Body of pancreas (tissue), 4 donors: ENCODE measurements at regions not wholly inside any gene's neighbourhood (a gene's known extent, or its start where the extent isn't known, plus 50 kb on each side); places are given as distances from the start of the nearest gene placed in this dataset.

Source experiments
- ATAC-seq: fragments of 150-250 bp; one replicate; pipeline ENCODE4 v1.9.1; 2016
- DNase-seq, 4 donors: peaks; one replicate each; pipeline ENCODE4 v3.0.0-alpha.2; 2019
- H3K27ac ChIP-seq, 4 donors: fragments of 200-600 bp; sonication (generic); 1 replicate in 3 of 4; 2 replicates in 1 of 4; pipeline versions ENCODE4 v1.5.1 to v1.6.1; 2016 to 2019; ENCODE audit warnings: mild to moderate bottlenecking in 1 of 4, mixed read lengths in 1 of 4, moderate library complexity in 1 of 4
- H3K27me3 ChIP-seq, 2 donors: fragments of 200-600 bp; sonication (generic); one replicate each; pipeline ENCODE4 v1.6.0; 2016; ENCODE audit warnings: mild to moderate bottlenecking in 1 of 2
- H3K36me3 ChIP-seq, 2 donors: fragments of 200-600 bp; sonication (generic); replicated peaks in 1 of 2; 2 replicates each; pipeline ENCODE4 v1.5.1; 2016; ENCODE audit warnings: low read depth in 2 of 2; ENCODE audit not compliant: insufficient read depth in 1 of 2
- H3K4me1 ChIP-seq: fragments of 200-600 bp; sonication (generic); one replicate; pipeline ENCODE4 v1.6.0; 2016
- H3K4me3 ChIP-seq, 2 donors: fragments of 200-600 bp; sonication (generic); 1 replicate in 1 of 2; 2 replicates in 1 of 2; pipeline ENCODE4 v1.5.1; 2016 to 2019
- H3K9me3 ChIP-seq, 3 donors: fragments of 200-600 bp; sonication (generic); 1 replicate in 2 of 3; 2 replicates in 1 of 3; pipeline ENCODE4 v1.5.1; 2016
- POLR2A ChIP-seq, 3 donors: fragments of 450-650 bp; IDR thresholded peaks; one replicate each; pipeline ENCODE4 v1.6.1; 2016; ENCODE audit warnings: antibody characterized with exemption in 3 of 3, mild to moderate bottlenecking in 2 of 3
- WGBS, 2 donors: methylation state at CpG; one replicate each; pipeline ENCODE4 v1.1.5; 2017; 5-methylcytosine and 5-hydroxymethylcytosine counted together
- intact Hi-C: fragments of 100-400 bp; cut with DNase I; formaldehyde crosslinking; loops from one replicate; pipeline ENCODE4 v1.15.1; 2023
- TF ChIP-seq, protein P1 (sequence below), 7 experiments: fragments of 450-650 bp in 4 of 7; fragments of 200-600 bp in 3 of 7; sonication (generic) in 3 of 7; IDR thresholded peaks; one replicate each; pipeline ENCODE4 v1.5.1; 2016 to 2019; ENCODE audit warnings: antibody characterized with exemption in 7 of 7

DNA sequence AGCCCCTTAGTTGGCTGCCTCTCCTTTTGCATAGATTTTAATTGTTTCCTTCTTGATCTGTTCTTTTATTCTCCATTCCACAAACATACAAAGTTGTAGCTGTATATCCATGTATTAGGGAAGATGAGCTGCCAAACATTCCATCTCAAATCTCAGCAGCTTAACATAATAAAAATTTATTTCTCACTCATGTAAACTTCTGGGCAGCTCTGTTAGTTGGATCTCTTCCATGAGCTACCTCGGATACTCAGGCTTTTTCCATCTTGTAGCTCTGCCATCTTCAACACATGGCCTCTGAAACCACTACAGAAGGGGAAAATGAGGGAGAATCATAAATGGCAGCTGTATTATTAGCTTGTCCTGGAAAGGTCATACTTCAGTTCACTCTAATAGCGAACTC lies 149.4 kb upstream of the BMP2 start:
- WGBS, 2 donors, result 66 to 67% methylated on average over 2 of the region's 2 CpGs
- H3K36me3 ChIP-seq, result no peaks in the 10 kb centered on the region
- no peak overlapping the region for H3K27ac ChIP-seq
- DNase-seq (no peak), ATAC-seq (no peak)
- no peak overlapping the region for H3K4me3 ChIP-seq
- H3K9me3 ChIP-seq, result no peaks in the 10 kb centered on the region
- no peaks in the 10 kb centered on the region for H3K27me3 ChIP-seq
- H3K4me1 ChIP-seq, result peaks cover under 1% of the 10 kb centered on the region
- intact Hi-C loops, result no loop called here
- TF ChIP-seq POLR2A (IDR thresholded peaks at IDR 0.05), result no peak
- TF ChIP-seq, protein P1, sequence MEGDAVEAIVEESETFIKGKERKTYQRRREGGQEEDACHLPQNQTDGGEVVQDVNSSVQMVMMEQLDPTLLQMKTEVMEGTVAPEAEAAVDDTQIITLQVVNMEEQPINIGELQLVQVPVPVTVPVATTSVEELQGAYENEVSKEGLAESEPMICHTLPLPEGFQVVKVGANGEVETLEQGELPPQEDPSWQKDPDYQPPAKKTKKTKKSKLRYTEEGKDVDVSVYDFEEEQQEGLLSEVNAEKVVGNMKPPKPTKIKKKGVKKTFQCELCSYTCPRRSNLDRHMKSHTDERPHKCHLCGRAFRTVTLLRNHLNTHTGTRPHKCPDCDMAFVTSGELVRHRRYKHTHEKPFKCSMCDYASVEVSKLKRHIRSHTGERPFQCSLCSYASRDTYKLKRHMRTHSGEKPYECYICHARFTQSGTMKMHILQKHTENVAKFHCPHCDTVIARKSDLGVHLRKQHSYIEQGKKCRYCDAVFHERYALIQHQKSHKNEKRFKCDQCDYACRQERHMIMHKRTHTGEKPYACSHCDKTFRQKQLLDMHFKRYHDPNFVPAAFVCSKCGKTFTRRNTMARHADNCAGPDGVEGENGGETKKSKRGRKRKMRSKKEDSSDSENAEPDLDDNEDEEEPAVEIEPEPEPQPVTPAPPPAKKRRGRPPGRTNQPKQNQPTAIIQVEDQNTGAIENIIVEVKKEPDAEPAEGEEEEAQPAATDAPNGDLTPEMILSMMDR (IDR thresholded peaks at IDR 0.05), result no peak

DNA sequence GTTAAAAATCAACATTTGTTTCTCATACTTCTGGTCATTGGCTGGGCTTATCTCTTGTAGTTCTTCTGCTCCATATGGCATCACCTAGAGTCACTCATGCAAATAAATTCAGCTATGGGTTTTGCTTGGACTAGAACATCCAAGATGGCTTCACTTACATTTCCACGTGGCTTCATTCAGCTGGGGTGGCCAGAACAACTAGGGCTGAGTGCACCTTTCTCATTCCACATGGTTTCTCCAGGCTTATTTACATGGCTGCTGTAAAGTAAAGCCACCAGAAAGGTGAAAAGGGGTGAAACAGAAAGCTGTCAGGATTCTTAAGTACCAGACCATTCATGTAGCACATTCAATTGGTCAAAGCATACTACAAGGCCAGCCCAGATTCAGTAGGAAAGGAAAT lies 151.1 kb upstream of the BMP2 start:
- Histone ChIP-seq H3K27ac (no peak overlapping the region), H3K4me1 (peaks cover 14% of the 10 kb centered on the region), H3K27me3 (no peaks in the 10 kb centered on the region), H3K36me3 (no peaks in the 10 kb centered on the region), H3K9me3 (no peaks in the 10 kb centered on the region), H3K4me3 (no peak overlapping the region)
- TF ChIP-seq, protein P1 (IDR thresholded peaks at IDR 0.05), result no peak
- no peak for TF ChIP-seq POLR2A (IDR thresholded peaks at IDR 0.05)
- WGBS, 2 donors, result 65 to 86% methylated on average over 1 of the region's 1 CpG
- ATAC-seq (no peak), DNase-seq (no peak)
- intact Hi-C loops, result no loop called here

DNA sequence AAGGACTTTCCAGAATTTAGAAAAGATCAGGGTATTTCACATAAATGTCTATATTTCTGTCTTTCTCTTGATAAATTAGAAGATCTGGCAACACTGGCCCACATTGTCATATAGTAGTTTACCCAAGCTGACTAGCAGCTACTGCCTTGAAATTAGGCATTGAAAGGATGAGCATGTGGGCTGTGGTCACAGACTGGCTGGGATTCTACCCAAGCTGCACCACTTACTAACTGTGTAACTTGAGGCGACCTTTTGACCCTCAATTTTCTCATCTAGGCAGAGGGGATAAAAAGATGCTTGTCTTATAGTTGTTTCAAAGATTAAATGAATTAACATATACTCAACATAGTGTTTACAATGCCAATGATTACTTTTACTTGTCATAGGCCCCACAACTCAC lies 152.7 kb upstream of the BMP2 start:
- no peak for ATAC-seq
- DNase-seq, result no peak
- intact Hi-C loops, result no loop called here
- peaks cover 14% of the 10 kb centered on the region for H3K4me1 ChIP-seq
- no peaks in the 10 kb centered on the region for H3K36me3 ChIP-seq
- 75 to 89% methylated on average over 1 of the region's 1 CpG for WGBS, 2 donors
- H3K27ac ChIP-seq, result no peak overlapping the region
- TF ChIP-seq, protein P1 (IDR thresholded peaks at IDR 0.05), result no peak
- no peak for TF ChIP-seq POLR2A (IDR thresholded peaks at IDR 0.05)
- no peaks in the 10 kb centered on the region for H3K27me3 ChIP-seq
- no peak overlapping the region for H3K4me3 ChIP-seq
- no peaks in the 10 kb centered on the region for H3K9me3 ChIP-seq

DNA sequence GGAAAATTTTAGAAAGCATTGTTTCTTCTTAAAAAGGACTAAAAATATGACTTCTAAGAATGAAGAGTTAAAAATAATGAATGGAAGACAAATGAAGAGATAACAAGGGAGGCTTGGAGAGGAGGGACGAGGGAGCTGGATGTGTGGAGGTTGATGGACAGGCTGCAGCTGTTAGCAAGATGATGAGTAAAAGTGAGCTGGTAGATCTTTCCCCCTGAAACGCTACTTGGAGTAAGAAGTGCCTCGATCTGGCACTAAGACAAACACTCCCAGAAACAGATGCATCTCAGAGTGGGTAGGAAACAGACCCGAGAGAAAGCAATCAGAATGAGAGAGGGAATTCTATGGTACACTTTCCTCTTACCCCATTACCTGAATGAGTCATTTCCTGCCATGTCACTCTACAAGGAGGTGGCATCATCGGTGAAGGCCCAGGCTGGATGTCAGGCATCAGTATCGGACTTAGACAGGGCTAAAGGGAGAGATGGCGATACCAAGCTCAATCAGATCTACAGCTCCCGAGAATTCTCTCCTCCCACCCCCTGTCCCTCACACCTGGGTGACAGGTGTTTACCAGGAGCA lies 154.1 kb upstream of the BMP2 start:
- H3K4me1 ChIP-seq, result peaks cover 14% of the 10 kb centered on the region
- intact Hi-C loops, result no loop called here
- H3K4me3 ChIP-seq, result no peak overlapping the region
- no peak for TF ChIP-seq POLR2A (IDR thresholded peaks at IDR 0.05)
- TF ChIP-seq, protein P1 (IDR thresholded peaks at IDR 0.05), result no peak
- no peak for DNase-seq
- ATAC-seq, result no peak
- no peaks in the 10 kb centered on the region for H3K27me3 ChIP-seq
- WGBS, 2 donors, result 73 to 78% methylated on average over 8 of the region's 8 CpGs
- no peaks in the 10 kb centered on the region for H3K9me3 ChIP-seq
- peak overlapping the region in 2 of 4 donors; percentile 82 to 89 for H3K27ac ChIP-seq
- no peaks in the 10 kb centered on the region for H3K36me3 ChIP-seq

DNA sequence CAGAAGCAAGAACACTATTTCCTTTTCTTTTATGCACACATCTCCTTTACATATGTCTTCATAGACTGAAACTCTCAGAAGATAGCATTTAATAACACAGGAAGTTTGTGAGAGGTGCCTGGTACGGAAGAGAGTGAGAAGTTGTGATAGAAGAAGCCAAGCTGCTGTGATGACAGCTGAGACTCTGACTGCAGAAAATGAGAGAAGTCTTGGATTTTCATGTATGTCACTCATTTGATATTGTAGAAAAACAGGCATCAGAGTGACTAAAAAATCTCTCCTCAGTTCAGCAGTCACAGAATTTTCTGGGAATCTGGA lies 154.9 kb upstream of the BMP2 start:
- intact Hi-C loops, result no loop called here
- no peak for TF ChIP-seq POLR2A (IDR thresholded peaks at IDR 0.05)
- TF ChIP-seq, protein P1 (IDR thresholded peaks at IDR 0.05), result no peak

More for the DNA sequence above, 154.9 kb upstream of the BMP2 start:
- Histone ChIP-seq H3K27me3 (no peaks in the 10 kb centered on the region), H3K36me3 (no peaks in the 10 kb centered on the region), H3K4me3 (no peak overlapping the region), H3K9me3 (no peaks in the 10 kb centered on the region), H3K4me1 (peaks cover 14% of the 10 kb centered on the region), H3K27ac (peak overlapping the region; percentile 60 to 89 (median 74))
- WGBS, 2 donors, result 20 to 24% methylated on average over 1 of the region's 1 CpG
- no peak for DNase-seq
- ATAC-seq, result peak; percentile 1
